WERI-Rb-1 (cell line): ENCODE measurements at regions not wholly inside any gene's neighbourhood (a gene's known extent, or its start where the extent isn't known, plus 50 kb on each side); places are given as distances from the start of the nearest gene placed in this dataset.

Experiments used
- DNase-seq: peaks from one replicate; pipeline ENCODE4 v3.0.0-alpha.2; 2020
- H3K27ac ChIP-seq: fragments of 250-450 bp; sonication (Bioruptor Pico); 2 replicates; pipeline ENCODE4 v1.5.1; 2020; ENCODE audit warnings: mild to moderate bottlenecking, moderate library complexity
- H3K27me3 ChIP-seq: fragments of 250-450 bp; sonication (Bioruptor Pico); 2 replicates; pipeline ENCODE4 v1.5.1; 2021; ENCODE audit warnings: mild to moderate bottlenecking, low read depth, moderate library complexity; ENCODE audit not compliant: insufficient read depth, severe bottlenecking
- H3K36me3 ChIP-seq: fragments of 250-450 bp; sonication (Bioruptor Pico); 2 replicates; pipeline ENCODE4 v1.5.1; 2020; ENCODE audit warnings: mild to moderate bottlenecking, moderate library complexity
- H3K4me3 ChIP-seq: 2 replicates; pipeline ENCODE4 v1.5.1; 2011; ENCODE audit warnings: low read depth, mild to moderate bottlenecking, control low read depth, low read length
- H3K9me3 ChIP-seq: fragments of 250-450 bp; sonication (Bioruptor Pico); 2 replicates; pipeline ENCODE4 v1.5.1; 2021; ENCODE audit warnings: mild to moderate bottlenecking, moderate library complexity; ENCODE audit not compliant: severe bottlenecking
- TF ChIP-seq, protein P1 (sequence below): IDR thresholded peaks from 2 replicates; pipeline ENCODE4 v1.5.1; 2011; ENCODE audit warnings: low read depth, mild to moderate bottlenecking, control low read depth, inconsistent platforms, low read length

DNA sequence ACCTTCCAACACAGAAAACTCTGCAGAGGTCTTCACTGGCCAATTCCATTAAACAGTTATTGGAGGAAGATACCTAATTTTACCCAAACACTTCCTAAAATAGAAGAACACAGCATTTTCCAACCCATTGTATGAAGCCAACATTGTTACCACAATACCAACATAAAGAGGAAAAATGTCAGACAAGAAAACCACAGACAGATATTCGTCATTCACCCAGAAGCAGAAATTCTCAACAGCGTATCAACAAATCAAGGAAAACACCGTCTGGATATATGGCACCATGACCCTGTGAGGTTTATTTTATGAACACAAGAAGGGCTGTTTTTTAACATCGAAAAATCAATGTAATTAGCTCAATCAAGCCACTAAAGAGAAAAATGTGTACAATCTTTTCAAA is 255.6 kb downstream of the ASMT start:
- Histone ChIP-seq H3K27me3 (no peaks in the 10 kb centered on the region), H3K4me3 (no peak overlapping the region), H3K9me3 (peaks cover 3% of the 10 kb centered on the region), H3K36me3 (no peaks in the 10 kb centered on the region), H3K27ac (no peak overlapping the region)
- TF ChIP-seq, protein P1, sequence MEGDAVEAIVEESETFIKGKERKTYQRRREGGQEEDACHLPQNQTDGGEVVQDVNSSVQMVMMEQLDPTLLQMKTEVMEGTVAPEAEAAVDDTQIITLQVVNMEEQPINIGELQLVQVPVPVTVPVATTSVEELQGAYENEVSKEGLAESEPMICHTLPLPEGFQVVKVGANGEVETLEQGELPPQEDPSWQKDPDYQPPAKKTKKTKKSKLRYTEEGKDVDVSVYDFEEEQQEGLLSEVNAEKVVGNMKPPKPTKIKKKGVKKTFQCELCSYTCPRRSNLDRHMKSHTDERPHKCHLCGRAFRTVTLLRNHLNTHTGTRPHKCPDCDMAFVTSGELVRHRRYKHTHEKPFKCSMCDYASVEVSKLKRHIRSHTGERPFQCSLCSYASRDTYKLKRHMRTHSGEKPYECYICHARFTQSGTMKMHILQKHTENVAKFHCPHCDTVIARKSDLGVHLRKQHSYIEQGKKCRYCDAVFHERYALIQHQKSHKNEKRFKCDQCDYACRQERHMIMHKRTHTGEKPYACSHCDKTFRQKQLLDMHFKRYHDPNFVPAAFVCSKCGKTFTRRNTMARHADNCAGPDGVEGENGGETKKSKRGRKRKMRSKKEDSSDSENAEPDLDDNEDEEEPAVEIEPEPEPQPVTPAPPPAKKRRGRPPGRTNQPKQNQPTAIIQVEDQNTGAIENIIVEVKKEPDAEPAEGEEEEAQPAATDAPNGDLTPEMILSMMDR: no peak
- DNase-seq: no peak

DNA sequence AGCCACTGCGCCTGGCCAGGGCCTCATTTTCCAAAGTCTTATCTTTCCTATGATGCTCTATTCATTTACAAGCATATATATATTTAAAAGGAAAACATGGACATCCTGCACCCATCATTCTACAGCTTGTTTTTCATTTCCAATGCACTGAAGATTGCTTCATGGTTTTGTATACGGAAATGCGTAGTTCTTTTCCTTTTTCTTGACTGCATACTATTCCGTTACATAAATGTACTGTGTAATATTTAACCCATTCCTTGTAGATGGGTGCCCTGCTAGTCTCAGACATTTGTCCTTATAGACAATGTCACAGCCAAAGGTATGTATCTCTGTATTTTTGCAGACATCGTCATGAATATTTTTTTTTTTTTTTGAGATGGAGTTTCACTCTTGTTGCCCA is 257.0 kb downstream of the ASMT start:
- no peaks in the 10 kb centered on the region for H3K36me3 ChIP-seq
- TF ChIP-seq, protein P1: no peak
- DNase-seq: no peak

DNA sequence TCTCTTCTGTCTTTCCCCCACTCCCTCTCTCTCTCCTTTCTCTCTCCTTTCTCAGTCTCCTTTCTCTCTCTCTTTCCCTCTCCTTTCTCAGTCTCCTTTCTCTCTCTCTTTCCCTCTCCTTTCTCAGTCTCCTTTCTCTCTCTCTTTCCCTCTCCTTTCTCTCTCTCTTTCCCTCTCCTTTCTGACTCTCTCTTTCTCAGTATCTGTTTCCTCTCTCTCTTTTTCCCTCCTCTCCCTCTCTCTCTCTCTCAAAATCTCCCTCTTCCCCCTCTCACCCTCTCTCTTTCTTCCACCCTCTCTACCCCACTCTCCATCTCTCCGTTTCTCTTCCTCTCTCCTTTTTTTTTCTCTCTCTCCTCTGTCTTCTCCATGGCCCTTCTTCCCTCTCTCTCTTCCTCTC is 258.8 kb downstream of the ASMT start:
- TF ChIP-seq, protein P1: no peak
- no peaks in the 10 kb centered on the region for H3K27me3 ChIP-seq
- no peaks in the 10 kb centered on the region for H3K36me3 ChIP-seq
- peaks cover 3% of the 10 kb centered on the region for H3K9me3 ChIP-seq
- H3K4me3 ChIP-seq: no peak overlapping the region
- DNase-seq: no peak
- H3K27ac ChIP-seq: no peak overlapping the region

More for the DNA sequence above, 257.0 kb downstream of the ASMT start:
- Histone ChIP-seq H3K9me3 (peaks cover 3% of the 10 kb centered on the region), H3K27ac (no peak overlapping the region), H3K27me3 (no peaks in the 10 kb centered on the region), H3K4me3 (no peak overlapping the region)

DNA sequence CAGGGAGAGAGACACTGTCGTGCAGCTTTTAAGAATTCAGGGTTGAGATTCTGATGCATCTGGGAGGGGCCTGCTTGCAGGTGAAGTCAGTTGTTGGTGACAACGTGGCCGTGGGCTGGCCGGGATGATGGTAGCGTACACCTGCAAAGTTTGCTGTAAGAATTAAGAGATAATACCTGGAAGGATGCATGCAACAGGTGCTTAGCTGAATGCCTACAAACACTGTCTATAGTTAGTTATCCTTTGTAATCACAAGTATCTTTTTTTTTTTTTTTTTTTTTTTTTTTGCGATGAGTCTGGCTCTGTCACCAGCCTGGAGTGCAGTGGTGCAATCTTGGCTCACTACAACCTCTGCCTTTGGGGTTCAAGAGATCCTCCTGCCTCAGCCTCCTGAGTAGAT is 259.6 kb downstream of the ASMT start:
- H3K27ac ChIP-seq: no peak overlapping the region
- peaks cover 3% of the 10 kb centered on the region for H3K9me3 ChIP-seq
- TF ChIP-seq, protein P1: no peak
- no peak for DNase-seq
- no peaks in the 10 kb centered on the region for H3K27me3 ChIP-seq
- H3K36me3 ChIP-seq: no peaks in the 10 kb centered on the region
- H3K4me3 ChIP-seq: no peak overlapping the region

DNA sequence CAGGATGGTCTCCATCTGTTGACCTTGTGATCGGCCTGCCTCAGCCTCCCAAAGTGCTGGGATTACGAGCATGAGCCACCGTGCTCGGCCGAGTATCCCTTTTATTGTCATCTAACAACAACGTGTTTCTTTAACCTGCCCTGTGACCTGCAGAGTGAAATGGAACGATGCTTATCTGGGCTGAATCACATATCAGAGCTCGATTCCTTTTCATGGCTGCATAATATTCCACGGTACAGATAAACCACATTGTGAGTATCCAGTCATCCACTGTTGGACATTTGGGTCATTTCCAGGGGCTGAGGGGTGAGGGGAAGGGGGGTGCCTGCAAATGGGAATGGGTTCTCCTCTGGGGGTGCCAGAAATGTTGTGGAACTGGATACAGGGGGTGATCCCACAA is 260.0 kb downstream of the ASMT start:
- TF ChIP-seq, protein P1: no peak
- Histone ChIP-seq H3K9me3 (peaks cover 3% of the 10 kb centered on the region), H3K27me3 (no peaks in the 10 kb centered on the region), H3K36me3 (no peaks in the 10 kb centered on the region), H3K27ac (no peak overlapping the region), H3K4me3 (no peak overlapping the region)
- DNase-seq: no peak

DNA sequence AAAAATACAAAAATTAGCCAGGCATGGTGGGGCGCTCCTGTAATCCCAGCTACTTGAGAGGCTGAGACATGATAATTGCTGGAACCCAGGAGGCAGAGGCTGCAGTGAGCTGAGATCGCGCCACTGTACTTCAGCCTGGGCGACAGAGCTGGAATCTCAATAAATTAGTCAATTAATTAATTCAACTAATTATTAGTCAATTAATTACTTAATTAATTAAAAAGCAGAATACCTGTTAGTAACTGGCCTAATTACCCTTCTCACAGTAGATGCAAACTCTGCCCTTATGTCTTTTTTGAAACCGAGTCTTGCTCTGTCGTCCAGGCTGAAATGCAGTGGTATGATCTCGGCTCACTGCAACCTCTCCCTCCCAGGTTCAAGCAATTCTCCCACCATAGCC is 261.2 kb downstream of the ASMT start:
- H3K36me3 ChIP-seq: no peaks in the 10 kb centered on the region
- no peak overlapping the region for H3K4me3 ChIP-seq
- DNase-seq: no peak
- peaks cover 3% of the 10 kb centered on the region for H3K9me3 ChIP-seq
- TF ChIP-seq, protein P1: no peak
- no peak overlapping the region for H3K27ac ChIP-seq
- no peaks in the 10 kb centered on the region for H3K27me3 ChIP-seq
